GM21528 (cell line): ENCODE measurements at regions not wholly inside any gene's neighbourhood (a gene's known extent, or its start where the extent isn't known, plus 50 kb on each side); places are given as distances from the start of the nearest gene placed in this dataset.

ENCODE experiments used
- ATAC-seq: cut with Tn5 transposase; IDR thresholded peaks from one replicate; pipeline ENCODE4 v1.9.1; 2021; ENCODE audit warnings: mild to moderate bottlenecking, moderate library complexity; ENCODE audit not compliant: unreplicated experiment, low FRiP score

DNA sequence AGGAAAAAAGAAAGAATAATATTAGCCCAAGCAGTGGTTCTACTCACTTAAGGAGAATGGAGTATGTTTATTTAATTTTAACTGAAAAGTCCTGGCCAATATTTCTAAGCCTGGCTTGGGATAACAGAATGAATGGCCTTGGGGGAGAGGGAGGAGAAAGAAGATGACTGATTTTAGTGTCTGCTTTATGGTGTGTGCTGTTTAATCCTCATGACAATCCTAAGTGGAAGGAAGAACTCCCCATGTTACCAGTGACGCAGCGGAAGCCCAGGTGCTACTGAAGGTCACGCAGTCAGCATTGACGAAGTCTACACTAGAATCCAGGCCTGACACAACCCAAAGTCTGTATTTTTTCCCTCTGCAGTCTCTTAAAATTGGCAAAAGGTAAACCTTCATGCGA lies 50.5 kb downstream of the PALM2AKAP2 start:
- no peak for ATAC-seq

DNA sequence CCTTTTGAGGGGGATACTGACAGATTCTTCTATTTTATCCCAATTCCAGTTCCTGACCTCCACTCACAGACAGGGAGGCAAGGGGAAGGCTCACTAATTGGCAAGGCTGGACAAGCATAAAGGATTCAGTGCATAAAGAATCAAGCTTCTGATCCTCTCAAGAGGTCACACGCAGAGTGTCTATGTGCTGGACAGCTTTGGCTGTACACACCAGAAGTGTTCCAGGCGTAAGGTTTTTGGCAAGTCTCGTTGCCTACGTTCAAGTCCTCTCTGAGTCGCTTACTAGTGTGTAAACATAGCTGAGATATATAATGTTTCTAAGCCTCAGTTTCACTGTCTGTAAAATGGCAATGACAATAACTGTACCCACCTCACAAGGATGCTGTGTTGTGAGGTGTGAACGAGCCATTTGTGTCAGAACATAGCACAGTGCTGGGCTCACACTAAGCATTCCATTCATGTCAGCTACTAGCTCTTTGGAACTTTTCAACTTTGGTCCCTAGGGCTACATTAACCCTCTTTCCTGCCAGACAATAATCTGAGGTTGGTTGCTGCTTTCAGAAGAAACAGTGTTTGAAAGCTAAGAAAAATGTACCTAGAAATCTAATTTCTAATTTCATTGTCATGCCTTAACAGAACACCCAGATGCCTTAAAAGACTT lies 52.1 kb downstream of the PALM2AKAP2 start:
- no peak for ATAC-seq

- no peak for ATAC-seq
Measured at GRCh38 chr9:109834855-109835254, 54.9 kb downstream of the PALM2AKAP2 start.

GRCh38 chr9:109843641-109844040 lies 63.6 kb downstream of the PALM2AKAP2 start:
- no peak for ATAC-seq

DNA sequence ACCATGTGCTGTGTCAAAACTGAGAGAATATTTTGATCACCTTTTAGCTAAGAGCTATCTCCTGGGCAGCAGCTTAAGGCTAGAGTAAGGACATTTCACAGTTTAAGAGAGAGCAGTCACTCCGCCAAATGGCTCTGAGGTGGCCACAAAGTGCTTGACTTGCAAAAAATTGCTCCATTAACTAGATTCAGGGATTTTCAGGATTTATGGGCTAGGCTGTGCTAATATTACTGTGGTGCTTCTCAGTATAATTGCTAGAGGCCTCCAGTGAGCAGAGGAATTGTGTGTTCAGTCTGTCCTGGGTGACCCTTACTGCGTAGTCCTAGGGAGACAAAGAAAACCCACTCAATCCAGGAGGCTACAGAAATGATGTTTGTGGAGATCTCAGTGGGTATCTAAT lies 65.2 kb downstream of the PALM2AKAP2 start:
- ATAC-seq: no peak

- no peak for ATAC-seq
Measured at GRCh38 chr9:109846776-109847175, 66.8 kb downstream of the PALM2AKAP2 start.

GRCh38 chr9:109852556-109852955 lies 72.6 kb downstream of the PALM2AKAP2 start:
- no peak for ATAC-seq

- ATAC-seq: no peak
Measured at GRCh38 chr9:109855540-109855939, 75.5 kb downstream of the PALM2AKAP2 start.

DNA sequence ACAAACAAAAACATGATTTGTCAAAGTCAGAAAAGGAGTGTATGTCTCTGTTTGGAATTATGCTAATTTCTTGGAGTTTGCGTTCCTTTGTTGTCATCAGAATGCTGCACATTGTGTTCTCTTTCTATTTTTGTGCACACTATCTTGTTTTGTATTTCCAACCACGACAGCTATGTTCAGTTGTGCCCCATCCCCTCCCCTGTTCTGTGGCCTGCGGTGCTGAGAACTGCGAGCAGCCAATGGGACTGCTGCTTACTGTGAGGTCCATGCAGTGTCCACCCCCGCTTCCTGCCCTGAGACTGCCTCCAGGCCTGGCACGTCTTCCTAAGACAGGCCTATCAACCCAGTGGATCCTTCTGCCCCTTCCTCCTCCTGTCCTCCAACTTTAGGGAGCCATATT lies 76.8 kb downstream of the PALM2AKAP2 start:
- no peak for ATAC-seq

- ATAC-seq: no peak
Measured at GRCh38 chr9:109857336-109857735, 77.3 kb downstream of the PALM2AKAP2 start.

DNA sequence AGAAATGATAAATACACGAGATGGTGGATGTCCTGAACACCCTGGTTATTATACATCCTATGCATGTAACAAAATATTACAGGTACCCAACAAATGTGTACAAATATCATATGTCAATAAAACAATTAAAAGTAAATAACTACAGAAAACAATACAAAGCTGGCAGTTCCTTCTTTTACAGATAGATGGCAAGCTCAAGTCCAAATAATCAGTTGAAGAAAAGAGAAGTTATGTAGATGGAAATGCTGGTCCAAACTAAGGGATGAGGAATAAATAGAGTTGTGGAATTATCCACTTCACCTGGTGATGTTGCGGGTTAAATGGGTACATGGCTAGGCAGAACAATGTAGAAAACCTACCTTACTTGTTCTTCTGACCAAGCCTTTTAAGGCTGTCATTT lies 79.4 kb downstream of the PALM2AKAP2 start:
- no peak for ATAC-seq

GRCh38 chr9:109860521-109860920 lies 80.5 kb downstream of the PALM2AKAP2 start:
- no peak for ATAC-seq

- ATAC-seq: no peak
Measured at GRCh38 chr9:109861499-109861898, 81.5 kb downstream of the PALM2AKAP2 start.

DNA sequence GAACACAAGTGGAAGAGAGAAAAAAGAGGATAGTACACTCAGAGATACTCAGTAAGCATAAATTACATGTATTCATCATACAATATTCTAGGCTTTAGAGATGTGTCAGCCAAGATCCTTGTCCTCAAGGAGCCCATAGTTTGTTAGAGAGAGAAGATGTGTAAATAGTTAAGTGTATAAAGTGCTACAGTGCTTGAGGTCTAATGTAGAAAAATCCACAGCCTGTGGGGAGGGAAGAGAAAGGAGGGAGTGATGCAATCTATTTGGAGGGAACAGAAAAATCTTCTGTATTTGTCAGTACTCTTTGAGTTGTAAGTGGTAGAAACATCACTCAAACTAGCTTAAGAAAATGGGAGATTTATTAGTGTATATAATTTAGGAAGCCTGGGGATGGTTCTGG lies 81.9 kb downstream of the PALM2AKAP2 start:
- ATAC-seq: no peak

DNA sequence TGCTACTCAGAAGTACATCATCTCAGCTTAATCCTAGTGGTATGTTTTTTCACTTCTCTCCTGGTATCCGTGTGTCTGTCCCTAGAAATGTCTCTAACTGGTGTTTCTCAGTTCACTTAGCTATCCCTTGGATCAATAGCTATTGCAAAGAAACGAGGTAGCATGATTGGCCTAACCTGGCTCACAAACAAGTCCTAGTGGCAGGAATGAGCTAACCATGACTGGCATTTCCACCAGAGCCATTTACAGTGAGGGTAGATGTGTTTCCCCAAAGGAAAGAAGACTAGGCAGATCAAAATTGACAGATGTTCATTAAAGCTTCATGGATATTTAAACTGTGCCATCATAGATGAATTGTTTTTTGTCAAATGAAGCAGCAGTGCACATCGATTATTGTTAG lies 82.5 kb downstream of the PALM2AKAP2 start:
- no peak for ATAC-seq

GRCh38 chr9:109863961-109864360 lies 84.0 kb downstream of the PALM2AKAP2 start:
- no peak for ATAC-seq

DNA sequence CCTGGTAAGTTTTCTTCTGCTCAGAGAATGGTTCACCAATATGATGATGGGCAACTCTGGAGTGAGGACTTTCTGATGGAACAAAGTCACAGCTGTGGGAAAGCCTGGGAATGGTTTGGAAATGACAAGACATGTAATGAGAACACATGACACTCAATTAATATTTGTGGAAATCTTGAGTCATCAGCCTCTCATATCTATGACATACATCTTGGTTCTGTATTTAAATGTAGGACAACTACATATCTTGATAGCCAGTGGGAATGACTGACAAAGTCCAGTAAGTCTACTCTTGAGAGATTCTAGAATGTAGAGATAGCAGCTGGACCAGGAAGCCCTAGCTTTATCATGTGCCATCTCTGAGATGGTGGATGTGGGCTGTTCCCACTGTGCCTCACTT lies 85.5 kb downstream of the PALM2AKAP2 start:
- no peak for ATAC-seq

DNA sequence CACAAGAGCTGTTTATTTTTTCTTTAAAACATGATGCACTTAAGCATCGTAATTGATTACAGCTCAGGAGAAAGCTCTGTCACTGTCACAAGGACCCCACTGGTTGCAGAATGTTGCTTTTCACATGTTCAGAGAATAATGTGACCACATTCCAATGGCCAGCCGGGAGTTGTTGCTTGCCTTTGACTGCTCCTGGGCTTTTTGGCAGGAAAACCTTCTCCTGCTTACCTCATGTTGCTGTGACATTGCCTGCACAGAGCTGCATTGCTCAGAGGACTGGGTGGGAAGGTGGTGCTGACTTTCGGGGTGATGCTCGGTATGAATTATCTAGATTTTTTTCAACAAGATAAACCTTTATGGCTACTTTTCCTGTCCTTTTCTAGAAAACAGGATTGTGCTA lies 88.2 kb downstream of the PALM2AKAP2 start:
- ATAC-seq: no peak

DNA sequence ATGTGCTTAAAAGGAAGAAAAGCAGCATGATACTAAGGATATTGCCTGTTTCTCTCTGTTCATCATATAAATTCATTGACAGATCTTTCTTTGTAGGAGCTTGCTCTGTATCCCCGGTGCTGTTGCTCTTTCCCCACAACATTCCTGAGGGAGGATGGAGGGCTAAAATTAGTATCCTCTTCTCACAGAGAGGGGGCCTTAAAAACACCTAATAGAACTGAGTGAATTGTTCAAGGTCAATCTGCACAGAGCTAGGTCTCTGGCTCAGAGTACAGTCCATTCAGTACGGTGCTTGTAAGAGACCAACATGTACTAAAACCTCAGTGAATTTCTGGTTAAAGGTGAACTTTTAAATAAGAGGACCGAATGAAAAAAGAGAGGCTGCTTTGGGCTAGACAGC lies 88.7 kb downstream of the PALM2AKAP2 start:
- no peak for ATAC-seq

- no peak for ATAC-seq
Measured at GRCh38 chr9:109870365-109870764, 90.4 kb downstream of the PALM2AKAP2 start.

- no peak for ATAC-seq
Measured at GRCh38 chr9:109872901-109873300, 92.9 kb downstream of the PALM2AKAP2 start.

GRCh38 chr9:109875495-109876129 lies 95.6 kb downstream of the PALM2AKAP2 start:
- no peak for ATAC-seq
